Gastrocnemius medialis (tissue), 4 donors: ENCODE measurements at regions not wholly inside any gene's neighbourhood (a gene's known extent, or its start where the extent isn't known, plus 50 kb on each side); places are given as distances from the start of the nearest gene placed in this dataset.

Experiments
- POLR2A ChIP-seq, 2 donors: fragments of 450-650 bp; IDR thresholded peaks; one replicate each; pipeline ENCODE4 v1.6.1; 2017; ENCODE audit warnings: antibody characterized with exemption in 2 of 2, mild to moderate bottlenecking in 2 of 2, moderate library complexity in 2 of 2
- TF ChIP-seq, protein P1 (sequence below), 5 experiments: fragments of 450-650 bp in 3 of 5; fragments of 200-600 bp in 2 of 5; sonication (generic) in 2 of 5; IDR thresholded peaks in 4 of 5; conservative IDR thresholded peaks in 1 of 5; 1 replicate in 4 of 5; 2 replicates in 1 of 5; pipeline ENCODE4 v1.5.1; 2016 to 2019; ENCODE audit warnings: antibody characterized with exemption in 5 of 5, mild to moderate bottlenecking in 3 of 5, moderate library complexity in 3 of 5

DNA sequence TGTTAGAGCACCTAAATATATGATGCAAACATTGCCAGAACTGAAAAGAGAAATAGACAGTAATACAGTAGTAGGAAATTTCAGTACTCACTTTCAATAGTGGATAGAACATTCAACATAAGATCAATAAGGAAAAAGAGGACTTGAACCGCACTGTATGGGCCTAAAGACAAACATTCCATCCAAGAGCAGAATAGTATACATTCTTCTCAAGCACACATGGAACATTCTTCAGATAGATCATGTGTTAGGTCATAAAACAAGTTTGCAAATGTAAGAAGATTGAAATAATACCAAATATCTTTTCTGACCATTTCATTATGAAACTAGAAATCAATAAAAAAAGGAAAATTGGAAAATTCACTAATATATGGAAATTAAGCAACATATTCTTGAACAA is 185.4 kb upstream of the FOXP2 start:
- TF ChIP-seq, protein P1, sequence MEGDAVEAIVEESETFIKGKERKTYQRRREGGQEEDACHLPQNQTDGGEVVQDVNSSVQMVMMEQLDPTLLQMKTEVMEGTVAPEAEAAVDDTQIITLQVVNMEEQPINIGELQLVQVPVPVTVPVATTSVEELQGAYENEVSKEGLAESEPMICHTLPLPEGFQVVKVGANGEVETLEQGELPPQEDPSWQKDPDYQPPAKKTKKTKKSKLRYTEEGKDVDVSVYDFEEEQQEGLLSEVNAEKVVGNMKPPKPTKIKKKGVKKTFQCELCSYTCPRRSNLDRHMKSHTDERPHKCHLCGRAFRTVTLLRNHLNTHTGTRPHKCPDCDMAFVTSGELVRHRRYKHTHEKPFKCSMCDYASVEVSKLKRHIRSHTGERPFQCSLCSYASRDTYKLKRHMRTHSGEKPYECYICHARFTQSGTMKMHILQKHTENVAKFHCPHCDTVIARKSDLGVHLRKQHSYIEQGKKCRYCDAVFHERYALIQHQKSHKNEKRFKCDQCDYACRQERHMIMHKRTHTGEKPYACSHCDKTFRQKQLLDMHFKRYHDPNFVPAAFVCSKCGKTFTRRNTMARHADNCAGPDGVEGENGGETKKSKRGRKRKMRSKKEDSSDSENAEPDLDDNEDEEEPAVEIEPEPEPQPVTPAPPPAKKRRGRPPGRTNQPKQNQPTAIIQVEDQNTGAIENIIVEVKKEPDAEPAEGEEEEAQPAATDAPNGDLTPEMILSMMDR (IDR thresholded peaks at IDR 0.05 in 4 of 5, conservative IDR thresholded peaks at IDR 0.05 in 1 of 5), result no peak
- no peak for TF ChIP-seq POLR2A (IDR thresholded peaks at IDR 0.05)
